Activated gamma-delta T cell treated with anti-CD3 and anti-CD28 coated beads, Interleukin-2, amount 50 U/mL, for 16 hours (primary cell): ENCODE measurements at regions not wholly inside any gene's neighbourhood (a gene's known extent, or its start where the extent isn't known, plus 50 kb on each side); places are given as distances from the start of the nearest gene placed in this dataset.
"Not testable (repeated sequence)": the region's sequence is repeated elsewhere in the genome, so short reads cannot be mapped to it uniquely, and the experiment has no call there.

ENCODE experiments used
- DNase-seq: peaks from one replicate; pipeline ENCODE4 v3.0.0-alpha.2; 2020; ENCODE audit warnings: low read depth

DNA sequence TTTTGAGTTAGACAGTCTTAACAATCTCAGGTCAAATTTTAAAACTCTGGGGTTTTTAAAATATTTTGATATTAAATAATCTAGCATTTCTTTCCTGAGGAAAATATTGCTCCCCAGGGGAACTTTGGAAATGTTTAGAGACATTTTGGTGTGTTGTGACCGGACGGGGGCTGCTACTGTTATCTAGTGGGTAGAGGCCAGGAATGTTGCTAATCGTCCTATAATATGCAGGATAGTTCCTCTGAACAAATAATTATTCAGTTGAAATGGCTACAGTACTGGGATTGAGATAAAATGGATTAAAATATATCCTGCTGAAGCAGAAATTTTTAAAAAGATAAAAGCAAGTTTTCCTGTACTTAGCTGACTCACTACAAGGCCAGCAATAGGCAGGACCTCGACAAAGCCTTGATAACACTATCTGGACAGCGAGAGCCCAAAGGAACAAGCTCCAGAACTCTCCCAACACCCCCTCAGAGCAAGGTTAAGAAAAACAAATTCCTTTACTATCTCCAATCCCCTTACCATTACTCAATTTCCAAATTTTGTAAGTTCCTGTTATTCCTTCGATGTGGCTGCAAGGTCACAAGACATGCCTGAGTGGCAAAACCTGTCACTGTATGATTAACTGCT, 1407.4 kb downstream of the SUCLG1 start:
- DNase-seq = no peak

DNA sequence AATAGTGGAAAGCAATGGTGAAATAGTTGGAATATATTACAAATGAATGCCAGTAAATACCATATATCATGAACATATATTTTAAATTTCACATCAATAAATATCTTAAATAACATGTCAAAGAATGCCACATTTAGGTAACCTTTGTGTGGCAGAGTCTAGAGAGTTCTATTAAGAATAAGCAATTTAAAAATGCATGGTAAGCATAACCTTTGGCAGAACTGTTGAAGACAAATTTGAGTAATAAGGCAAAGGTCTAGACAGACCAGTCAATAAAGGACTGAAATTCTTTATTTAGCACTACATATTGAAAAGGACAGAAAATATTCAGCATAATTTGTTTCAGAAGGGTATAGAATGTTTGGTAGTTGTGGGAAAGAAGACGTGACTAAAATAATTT, 1417.0 kb downstream of the SUCLG1 start:
- DNase-seq = no peak

DNA sequence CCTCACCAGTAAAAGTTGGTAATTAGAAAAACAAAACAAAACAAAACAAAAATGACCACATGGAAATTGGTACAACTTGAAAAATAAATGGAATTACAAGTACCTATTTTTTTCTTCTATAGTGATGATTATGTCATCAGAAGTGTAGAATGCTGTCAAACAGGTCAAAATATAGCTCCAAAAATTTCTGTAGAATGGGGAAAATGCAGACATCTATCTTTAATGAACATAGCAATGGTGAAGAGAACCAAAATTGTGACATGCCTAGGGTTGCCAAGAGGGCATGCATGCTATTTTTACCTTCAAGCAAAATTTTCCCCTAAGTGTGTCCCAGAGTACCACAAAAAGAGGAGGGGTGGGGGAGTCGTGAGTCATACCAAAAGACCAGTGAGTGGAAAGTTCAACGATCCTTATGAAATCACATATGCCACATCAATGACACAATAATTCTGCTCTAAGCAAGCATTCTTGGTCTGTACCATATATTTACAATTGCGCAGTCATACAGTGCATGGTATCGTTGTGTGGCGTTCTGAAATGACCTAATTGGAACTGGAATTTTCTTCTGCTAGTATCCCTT, 1436.4 kb downstream of the SUCLG1 start:
- DNase-seq = no peak

DNA sequence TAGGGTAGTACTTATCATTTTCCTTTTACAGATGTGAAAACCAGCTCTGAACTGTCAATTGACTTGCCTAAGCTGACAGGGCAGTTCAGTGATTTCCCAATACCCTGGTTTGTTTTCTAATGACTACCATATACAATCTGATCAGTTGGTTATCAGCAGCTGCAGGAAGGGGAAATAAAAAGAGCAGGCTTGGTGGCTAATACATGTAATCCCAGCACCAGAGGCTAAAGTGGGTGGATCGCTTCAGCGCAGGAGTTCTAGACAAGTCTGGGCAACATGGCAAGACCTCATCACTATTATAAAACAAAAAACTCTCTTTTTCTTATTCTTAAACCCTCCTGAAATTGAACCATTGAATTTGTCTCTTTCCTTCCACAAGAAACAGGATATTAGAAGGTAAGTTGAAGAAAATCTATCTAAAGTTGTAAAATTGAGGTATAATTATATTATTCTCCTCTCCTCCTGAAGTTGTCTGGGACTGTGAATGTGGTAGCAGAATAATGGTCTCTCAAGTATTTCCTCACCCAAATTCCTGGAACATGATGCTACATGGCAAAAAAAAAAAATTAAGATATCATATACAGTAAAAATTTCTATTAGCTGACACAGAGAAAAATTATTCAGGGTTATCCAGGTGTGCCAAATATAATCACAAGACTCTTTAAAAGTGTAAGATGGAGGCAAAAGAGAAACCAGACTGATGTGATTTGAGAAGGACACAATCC, 1441.6 kb downstream of the SUCLG1 start:
- no peak for DNase-seq

DNA sequence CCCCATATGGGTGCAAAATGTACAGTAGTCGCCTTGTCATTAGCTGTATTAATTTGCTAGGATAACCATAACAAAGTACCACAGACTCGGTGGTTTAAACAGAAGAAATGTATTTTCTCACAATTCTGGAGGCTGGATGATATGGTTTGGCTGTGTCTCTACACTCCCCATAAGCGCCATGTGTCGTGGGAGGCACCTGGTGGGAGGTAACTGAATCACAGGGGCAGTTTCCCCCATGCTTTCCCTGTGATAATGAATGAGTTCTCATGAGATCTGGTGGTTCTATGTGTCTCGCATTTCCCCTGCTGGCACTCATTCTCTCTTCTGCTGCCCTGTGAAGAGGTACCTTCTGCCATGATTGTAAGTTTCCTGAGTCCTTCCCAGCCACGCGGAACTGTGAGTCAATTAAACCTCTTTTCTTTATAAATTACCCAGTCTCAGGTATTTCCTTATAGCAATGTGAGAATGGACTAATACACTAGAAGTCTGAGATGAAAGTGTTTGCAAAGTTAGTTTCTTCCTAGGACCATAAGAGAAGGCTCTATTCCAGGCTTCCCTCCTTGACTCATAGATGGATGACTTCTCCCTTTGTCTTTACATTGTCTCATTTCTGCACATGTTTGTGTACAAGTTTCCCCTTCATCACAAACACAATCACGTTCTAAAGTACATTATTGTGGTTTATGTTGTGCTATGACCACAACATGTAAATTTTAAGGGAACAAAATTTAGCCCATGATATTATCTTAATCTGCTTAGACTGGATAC, 1442.6 kb downstream of the SUCLG1 start:
- DNase-seq = no peak

DNA sequence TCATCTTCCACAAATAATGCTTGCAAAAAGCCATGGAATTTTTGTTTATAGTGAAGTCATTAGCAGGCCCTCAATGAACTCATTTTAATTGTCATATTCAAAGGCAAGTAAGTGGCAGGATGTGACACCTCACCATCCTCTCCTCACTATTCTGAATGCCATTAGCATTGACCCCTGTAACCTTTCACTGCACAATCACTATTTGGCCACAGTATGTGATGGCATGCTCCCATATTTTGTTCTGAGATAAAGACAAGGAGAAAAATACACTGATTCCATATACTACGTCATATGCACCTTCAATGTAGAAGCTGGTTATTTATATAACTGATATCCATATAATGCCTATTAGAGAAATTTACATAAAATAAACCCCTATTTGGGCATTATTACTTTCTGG, 1443.2 kb downstream of the SUCLG1 start:
- no peak for DNase-seq

DNA sequence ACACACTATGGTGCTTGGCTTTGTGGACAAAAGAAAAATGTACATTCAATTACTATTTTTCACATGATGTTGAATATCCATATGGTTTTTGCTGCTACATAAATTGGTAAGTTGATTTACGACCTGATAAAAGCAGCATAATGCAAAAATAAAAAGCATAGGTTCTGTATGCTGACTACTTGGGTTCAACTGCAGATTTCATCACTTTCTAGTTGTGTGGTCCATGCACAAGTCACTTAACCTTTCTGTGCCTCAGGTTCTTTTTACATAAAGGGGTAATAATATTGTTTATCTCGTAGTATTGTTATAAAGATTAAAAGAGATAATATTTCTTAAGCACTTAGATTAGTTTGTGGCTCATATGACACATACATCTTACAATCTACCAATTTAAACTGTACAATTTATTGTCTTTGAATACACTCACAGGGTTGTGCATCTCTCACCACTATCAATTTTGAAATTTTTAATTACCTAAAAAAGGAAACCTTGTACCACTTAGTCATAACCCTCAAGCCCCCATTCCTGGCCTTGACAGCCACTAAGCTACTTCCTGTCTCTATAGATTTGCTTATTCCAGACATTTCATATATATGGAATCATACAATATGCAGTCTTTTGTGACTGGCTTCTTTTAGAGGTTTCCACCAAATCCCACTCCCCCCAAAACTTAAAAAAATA, 1443.9 kb downstream of the SUCLG1 start:
- no peak for DNase-seq

DNA sequence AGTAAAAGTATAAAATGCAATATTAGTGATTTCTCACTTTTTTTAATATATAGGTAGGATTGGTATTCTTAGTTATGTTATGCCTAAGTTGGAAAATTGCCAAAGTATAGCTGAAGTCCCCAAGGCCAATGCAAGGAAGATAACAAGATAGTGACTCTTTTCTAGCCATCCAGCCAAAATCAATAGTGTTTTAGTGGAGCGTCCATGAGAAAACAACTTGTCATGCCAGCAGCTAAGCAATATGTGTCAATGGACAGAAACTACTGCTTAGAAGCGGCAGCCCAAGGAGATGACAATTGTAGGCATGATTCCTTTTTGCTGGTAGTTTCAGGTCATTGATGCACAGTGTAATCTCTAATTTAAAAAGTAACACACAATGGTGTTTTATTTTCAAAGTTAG, 1444.6 kb downstream of the SUCLG1 start:
- DNase-seq = no peak

DNA sequence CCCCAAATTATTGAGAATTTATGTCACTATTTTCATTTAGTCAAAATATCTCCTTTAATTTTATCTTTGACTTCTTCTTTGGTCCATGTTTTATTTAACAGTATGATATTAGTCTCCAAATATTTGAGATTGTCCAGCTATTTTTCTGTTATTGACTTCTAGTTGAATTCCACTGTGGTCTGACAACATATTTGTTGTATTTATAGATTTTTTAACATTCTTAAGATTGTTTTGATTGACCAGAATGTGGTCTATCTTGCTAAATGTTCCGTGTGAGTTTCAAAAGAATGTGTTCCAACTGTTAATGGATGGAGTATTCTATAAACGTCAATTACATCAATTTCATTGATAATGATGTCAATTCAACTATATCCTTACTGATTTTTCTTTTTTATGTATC, 1452.1 kb downstream of the SUCLG1 start:
- no peak for DNase-seq

DNA sequence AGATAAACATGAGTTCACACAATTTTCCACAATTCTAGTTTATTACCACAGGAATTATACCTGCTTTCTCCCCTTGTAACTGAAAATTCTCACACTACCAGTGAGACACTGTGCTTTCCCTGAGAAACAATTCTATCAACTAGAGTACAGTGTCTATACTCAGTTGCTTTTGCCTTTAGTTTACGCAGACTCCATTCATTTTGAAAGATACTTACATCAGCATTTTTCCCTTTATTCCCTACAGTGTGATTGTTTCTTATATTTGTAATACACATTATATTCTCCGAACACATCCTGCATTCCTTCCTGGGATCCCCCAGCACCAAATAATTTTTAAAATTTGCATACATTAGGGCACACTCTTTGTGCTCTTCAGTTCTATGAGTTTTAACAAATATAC, 1455.5 kb downstream of the SUCLG1 start:
- no peak for DNase-seq

DNA sequence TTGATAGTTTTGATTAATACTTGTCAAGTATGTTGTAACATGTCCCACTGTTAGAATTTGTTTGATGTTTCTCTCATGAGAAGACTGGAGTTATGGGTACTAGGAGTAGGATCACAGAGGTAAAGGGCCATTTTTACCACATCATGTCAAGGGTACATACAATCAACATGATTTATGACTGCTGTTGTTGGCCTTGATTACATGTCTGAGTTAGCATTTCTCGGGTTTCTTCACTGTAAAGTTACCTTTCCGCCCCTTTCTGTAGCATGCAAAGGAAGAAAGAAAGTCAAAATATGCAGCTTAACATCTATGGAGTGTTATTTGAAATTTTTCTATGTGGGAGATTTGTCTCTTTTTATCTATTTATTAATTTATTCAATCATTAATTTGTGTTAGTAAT, 1456.4 kb downstream of the SUCLG1 start:
- DNase-seq = no peak

DNA sequence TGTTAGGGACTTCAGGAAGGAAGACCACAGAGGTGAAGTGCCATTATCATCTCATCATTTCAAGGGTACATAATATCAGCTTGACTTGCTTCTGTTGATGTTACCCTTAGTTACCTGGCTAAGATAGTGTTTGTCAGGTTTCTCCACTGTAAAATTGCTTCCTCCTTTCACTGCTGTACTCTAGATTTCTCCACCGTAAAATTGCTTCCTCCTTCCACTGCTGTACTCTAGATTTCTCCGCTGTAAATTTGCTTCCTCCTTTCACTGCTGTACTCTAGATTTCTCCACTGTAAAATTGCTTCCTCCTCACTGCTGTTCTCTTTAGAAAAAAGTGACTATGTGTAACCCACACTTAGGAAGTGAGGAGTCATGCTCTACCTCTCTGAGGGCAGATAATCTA, 1460.3 kb downstream of the SUCLG1 start:
- DNase-seq = no peak

DNA sequence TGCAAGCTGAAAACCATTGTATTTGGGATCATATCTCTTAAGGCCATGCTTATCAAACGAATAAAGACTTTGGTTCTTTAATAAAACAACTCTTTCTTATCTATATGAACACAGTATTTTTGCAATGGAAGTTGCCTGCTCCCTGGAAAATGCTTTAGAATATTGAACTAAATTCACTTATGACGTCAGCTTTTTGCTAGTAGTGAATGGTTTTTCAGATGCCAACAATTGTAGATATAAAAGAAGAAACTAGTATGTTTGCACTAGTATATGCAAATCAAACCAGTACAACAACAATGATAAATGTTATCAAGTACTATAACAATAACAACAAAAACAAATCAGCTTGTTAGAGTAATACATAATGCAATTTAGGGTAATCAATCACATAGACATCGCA, 1462.9 kb downstream of the SUCLG1 start:
- no peak for DNase-seq

DNA sequence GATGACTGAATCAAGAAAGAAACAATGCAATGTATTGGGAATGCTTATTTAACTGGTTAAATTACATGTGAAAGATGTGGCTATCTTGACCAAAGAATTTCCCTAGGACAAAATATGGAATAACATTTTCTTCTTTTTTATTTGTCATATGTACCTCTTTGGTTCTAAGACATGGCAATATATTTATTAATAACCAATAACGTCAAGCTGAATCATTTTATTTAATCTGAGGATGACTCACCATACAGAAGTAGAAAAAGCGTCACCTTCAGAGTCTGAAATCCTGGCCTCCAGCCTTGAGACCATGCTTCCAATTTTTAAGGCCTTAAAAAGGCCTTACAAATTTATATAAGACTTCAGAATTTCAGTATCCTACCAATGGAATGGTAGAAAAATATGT, 1464.9 kb downstream of the SUCLG1 start:
- no peak for DNase-seq

DNA sequence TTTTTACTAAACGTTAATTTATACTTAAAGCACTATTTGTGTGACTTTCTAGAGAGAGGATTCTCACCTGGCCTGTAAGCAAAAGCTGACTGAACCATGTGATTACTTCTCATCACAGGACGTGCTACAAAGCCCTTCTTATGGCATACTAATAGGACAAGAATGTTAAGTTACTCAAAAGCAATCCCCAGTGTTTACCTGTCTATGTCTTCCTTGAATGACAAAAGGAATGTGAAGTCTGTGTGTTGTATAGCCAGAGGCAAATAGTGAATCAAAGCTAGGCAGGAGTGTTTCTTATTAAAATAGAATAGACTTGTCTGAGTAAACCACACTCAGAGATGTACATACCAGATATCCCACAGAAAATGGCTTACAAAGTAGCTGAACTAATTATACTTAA, 1465.5 kb downstream of the SUCLG1 start:
- no peak for DNase-seq

DNA sequence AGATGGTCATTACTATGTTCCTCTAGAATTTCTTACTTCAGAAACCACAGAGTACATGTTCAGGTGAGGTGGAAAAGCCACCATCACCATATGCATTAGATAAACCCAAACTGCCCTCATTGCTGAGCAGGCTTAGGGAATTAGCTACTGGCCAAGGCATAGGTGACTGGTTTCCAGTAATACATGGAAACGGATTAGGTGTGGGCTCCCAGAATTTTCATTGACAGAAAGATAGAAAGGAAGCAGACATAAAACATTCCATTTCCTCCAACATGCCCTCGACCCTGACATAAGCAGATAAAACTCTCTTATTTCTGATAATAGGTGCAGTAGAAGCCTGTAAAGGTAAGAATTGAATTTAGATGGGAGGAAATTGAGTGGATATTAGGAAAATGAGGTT, 1466.1 kb downstream of the SUCLG1 start:
- no peak for DNase-seq

DNA sequence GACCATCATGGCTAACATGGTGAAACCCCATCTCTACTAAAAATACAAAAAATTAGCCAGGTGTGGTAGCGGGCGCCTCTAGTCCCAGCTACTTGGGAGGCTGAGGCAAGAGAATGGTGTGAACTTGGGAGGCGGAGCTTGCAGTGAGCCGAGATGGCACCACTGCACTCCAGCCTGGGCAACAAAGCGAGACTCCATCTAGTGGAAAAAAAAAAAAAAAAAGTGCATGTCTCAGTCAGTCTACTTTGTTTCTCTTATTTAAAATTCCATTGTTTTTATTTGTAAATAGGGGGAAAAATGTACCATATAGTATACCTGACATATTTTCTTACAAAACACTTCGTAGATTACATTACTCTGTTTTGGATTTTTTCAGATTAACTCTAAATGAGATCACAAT, 1471.4 kb downstream of the SUCLG1 start:
- DNase-seq = not testable (repeated sequence)

DNA sequence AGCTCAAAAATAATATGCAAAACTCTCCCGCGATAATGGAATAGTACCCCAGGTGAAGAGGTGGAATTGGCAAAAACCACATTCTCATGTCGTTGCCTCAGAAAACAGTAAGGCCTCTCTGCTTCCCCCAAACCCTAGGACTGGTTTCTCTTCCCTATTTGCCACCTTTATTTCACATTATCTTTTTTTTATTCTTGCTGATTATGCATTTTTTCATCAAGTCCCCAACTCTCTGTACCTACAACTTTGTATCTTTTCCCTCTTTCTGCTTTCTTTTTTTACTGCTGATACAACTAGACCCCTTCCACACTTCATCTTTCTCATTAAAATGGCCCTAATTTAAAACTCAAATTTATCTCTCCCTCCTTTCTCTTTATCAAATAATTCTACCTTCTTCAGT, 1472.2 kb downstream of the SUCLG1 start:
- DNase-seq = no peak

DNA sequence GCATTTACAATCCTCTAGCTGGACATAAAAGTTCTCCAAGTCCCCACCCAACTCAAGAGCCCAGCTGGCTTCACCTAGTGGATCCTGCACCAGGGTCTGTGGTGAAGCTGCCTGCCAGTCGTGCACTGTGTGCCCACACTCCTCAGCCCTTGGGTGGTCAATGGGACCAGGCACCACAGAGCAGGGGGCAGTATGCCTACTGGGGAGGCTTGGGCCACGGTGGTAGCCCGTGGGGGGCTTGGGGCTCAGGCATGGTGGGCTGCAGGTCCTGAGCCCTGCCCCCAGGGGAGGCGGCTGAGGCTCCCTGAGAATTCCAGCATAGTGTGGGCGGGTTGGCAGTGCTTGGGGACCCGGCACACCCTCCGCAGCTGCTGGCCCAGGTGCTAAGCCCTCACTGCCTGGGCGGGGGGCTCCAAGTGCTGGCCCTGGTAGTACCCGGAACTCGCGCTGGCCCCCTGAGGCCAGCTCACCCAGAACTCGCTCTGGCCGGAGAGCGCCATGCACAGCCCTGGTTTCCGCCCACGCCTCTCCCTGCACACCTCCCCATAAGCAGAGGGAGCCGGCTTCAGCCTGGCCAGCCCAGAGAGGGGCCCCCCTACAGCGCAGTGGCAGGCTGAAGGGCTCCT, 1473.4 kb downstream of the SUCLG1 start:
- no peak for DNase-seq

DNA sequence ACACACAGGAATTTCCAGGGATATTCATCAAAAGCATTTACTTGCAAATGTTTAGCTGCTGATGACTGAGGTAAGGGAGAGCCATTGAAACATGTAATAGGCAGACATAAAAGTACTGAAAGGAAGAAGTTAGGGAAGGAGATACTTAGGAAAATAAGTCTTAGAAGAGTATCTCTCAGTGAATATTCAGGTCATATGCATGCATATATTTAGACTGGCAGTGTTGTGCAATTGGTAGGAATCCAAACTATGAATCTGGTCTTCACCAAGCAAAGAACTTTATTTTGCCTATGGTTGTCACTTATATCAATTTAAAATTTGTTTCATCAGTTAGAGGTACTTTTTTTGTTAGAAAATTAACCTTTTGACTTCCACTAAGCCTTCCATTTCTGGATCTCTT, 1490.7 kb downstream of the SUCLG1 start:
- DNase-seq = no peak

DNA sequence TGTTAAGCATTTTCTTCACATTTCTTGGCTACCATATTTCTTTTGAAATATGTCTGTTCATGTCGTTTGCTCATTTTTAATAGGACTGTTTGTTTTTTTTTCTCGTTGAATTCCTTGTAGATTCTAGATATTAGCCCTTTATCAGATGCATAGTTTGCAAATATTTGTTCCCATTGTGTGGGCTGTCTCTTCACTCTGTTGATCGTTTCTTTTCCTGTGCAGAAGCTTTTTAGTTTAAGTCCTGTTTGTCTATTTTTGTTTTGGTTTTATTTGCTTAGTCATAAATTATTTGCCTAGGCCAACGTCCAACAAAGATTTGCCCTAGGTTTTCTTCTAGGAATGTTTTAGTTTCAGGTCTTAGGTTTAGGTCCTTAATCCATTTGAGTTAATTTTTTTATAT, 1494.7 kb downstream of the SUCLG1 start:
- no peak for DNase-seq

DNA sequence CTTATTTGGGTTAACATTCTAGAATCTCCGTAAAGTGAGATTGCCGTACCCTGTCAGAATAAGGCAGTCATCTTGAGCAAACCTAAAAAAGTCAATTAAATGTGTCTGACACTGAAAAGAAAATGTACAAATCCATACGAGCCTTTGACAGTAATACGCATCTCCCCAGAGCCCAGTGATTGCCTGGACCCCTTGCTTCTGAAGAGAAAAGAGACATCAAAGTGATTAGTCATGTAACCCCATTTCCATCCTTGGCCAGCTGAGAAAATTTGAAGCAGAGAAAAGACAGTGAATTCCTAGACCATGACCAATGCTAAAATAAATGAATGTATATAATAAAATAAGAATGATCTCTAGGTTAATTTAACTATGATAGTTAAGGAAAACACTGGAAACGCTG, 1499.4 kb downstream of the SUCLG1 start:
- DNase-seq = no peak
